ENCODE measurements at regions not wholly inside any gene's neighbourhood (a gene's known extent, or its start where the extent isn't known, plus 50 kb on each side); places are given as distances from the start of the nearest gene placed in this dataset.
A peak's percentile ranks its signal among the peaks of the same experiment; 100 is the strongest.

DNA sequence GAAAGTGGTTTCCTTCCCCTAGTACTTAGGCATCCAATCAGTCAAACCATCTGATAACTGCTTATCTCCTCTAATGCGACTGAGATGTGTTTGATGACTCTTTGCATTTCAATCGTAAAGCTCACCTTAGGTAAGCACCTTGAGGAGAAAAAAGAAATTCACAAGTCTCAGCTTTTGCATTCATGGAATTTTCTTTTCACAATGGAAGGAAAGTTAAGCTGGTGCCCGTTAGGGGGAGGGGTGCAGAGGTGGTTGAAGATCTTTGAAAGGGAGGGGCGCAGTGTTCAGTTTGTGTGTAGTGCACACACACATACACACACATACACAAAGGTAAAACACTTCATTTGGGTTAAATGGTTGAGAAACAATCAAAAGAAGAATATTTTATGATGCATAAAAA lies 87.1 kb upstream of the SALL4 start:
- TF ChIP-seq, protein P1, sequence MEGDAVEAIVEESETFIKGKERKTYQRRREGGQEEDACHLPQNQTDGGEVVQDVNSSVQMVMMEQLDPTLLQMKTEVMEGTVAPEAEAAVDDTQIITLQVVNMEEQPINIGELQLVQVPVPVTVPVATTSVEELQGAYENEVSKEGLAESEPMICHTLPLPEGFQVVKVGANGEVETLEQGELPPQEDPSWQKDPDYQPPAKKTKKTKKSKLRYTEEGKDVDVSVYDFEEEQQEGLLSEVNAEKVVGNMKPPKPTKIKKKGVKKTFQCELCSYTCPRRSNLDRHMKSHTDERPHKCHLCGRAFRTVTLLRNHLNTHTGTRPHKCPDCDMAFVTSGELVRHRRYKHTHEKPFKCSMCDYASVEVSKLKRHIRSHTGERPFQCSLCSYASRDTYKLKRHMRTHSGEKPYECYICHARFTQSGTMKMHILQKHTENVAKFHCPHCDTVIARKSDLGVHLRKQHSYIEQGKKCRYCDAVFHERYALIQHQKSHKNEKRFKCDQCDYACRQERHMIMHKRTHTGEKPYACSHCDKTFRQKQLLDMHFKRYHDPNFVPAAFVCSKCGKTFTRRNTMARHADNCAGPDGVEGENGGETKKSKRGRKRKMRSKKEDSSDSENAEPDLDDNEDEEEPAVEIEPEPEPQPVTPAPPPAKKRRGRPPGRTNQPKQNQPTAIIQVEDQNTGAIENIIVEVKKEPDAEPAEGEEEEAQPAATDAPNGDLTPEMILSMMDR (IDR thresholded peaks at IDR 0.05; ENCODE audit: low read length, missing control alignments): no peak
- no peak overlapping the region for H3K4me3 ChIP-seq (replicated peaks; ENCODE audit: low read depth, low read length)
- no peak for DNase-seq (ENCODE audit: low read depth)

DNA sequence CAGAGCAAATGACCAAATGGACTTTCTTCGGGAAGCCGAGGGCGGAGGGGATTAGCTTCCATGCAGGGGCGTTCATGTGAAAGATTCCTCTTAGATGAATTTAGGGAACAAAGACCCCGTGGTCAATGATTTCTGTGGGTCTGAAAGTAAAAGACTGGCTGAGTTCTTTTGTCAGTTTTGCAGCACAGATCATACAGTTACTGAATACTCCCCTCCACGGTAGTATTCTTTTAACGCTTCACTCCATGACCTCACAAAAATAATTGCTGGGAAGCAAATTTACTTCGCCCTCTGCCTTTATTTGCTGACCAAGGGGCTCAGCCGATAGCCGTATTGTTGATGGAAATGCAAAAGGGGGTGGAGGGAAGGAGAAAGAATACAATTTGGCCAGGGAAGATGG lies 86.0 kb upstream of the SALL4 start:
- TF ChIP-seq, protein P1 (IDR thresholded peaks at IDR 0.05; ENCODE audit: low read length, missing control alignments): no peak

DNA sequence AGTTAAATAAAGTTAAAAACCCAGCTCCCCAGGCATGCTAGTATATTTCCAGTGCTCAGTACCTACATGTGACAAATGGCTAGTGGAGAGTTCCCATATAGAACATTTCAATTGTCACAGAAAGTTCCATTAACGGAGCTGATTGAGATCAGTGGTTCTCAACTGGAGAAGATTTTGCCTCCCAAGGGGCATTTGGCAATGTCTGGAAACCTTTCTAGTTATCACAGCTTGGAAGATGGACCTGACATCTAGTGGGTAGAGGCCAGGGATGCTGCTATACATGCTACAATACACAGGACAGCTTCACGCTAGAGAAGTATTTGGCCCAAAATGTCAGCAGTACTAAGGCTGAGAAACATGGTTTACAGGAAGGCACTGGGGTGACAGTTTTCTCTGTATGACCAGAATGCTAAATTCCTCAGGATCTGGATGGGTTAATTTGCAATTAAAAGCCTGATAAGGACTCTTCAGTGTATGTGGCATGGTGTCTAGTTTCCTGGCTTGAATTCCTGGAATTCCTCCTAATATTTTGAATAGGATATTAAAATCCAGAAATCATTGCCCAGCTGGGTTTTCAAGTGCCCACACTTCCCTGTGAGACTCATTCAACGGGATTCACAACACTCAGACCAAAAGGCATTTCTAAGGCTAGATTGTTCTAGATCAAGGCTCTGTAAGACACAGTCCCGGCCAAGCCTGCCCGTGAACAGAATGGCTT lies 84.7 kb upstream of the SALL4 start:
- DNase-seq (ENCODE audit: low read depth): no peak
- TF ChIP-seq, protein P1 (IDR thresholded peaks at IDR 0.05; ENCODE audit: low read length, missing control alignments): no peak
- no peak overlapping the region for H3K4me3 ChIP-seq (replicated peaks; ENCODE audit: low read depth, low read length)

More for the DNA sequence above, 86.0 kb upstream of the SALL4 start:
- no peak for DNase-seq (ENCODE audit: low read depth)
- no peak overlapping the region for H3K4me3 ChIP-seq (replicated peaks; ENCODE audit: low read depth, low read length)

DNA sequence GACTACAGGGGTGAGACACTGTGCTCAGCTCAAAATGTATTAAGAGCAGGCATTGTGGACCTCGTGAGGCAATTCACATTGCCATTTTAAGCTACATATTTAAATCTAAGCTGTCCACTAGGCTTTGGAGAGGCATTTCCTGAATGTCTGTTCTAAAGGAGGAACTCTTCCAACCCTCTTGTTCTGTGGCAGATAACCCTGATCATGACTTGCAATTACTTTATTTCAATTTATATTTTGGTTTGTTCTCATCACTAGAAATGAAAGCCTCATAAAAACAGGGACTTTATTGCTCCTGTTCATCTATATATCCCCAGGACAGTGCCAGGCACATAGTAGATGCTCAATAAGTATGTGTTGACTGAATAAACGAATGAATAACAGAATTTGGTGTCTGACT lies 84.0 kb upstream of the SALL4 start:
- TF ChIP-seq, protein P1 (IDR thresholded peaks at IDR 0.05; ENCODE audit: low read length, missing control alignments): no peak
- DNase-seq (ENCODE audit: low read depth): no peak
- no peak overlapping the region for H3K4me3 ChIP-seq (replicated peaks; ENCODE audit: low read depth, low read length)

DNA sequence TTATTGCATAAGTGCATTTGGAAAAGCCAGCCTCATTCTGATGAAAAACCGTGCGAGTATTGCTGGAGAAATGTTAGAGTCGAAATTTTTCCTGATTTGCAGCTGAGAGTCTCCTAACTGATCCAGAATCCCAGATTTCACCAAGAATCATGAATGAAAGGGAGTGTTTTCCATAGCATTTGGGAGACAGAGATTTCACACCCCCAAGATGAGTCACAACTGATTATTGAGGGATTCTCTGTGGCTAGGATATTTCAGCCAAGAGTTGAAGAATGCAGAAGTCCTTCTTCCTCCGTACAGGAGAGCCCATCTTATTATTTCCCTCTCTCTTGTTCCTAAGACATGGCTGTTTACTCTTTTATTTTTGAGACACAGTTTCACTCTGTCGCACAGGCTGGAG lies 82.2 kb upstream of the SALL4 start:
- peak; percentile 21 for DNase-seq (ENCODE audit: low read depth)
- H3K4me3 ChIP-seq (replicated peaks; ENCODE audit: low read depth, low read length): no peak overlapping the region
- TF ChIP-seq, protein P1 (IDR thresholded peaks at IDR 0.05; ENCODE audit: low read length, missing control alignments): no peak

DNA sequence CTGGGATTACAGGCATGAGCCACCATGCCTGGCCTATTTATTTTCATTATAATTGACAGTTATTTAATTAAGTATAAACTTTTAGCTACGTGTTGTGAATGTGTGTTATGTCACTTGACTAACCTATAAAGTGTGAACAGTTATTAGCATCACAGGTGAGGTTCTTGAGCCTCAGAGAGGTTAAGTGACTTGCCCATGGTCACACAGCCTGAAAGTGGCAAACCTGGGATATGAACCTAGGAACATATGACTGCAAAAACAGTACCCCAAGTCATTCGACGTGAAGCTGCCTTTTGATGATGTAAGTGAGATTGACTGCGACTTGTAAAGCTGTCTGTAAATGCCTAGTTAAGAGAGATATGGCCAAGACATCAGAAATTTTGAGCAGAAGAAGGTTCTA lies 77.9 kb upstream of the SALL4 start:
- no peak for DNase-seq (ENCODE audit: low read depth)
- no peak overlapping the region for H3K4me3 ChIP-seq (replicated peaks; ENCODE audit: low read depth, low read length)
- TF ChIP-seq, protein P1 (IDR thresholded peaks at IDR 0.05; ENCODE audit: low read length, missing control alignments): no peak
